ENCODE measurements at regions not wholly inside any gene's neighbourhood (a gene's known extent, or its start where the extent isn't known, plus 50 kb on each side); places are given as distances from the start of the nearest gene placed in this dataset.

- TF ChIP-seq, protein P1, sequence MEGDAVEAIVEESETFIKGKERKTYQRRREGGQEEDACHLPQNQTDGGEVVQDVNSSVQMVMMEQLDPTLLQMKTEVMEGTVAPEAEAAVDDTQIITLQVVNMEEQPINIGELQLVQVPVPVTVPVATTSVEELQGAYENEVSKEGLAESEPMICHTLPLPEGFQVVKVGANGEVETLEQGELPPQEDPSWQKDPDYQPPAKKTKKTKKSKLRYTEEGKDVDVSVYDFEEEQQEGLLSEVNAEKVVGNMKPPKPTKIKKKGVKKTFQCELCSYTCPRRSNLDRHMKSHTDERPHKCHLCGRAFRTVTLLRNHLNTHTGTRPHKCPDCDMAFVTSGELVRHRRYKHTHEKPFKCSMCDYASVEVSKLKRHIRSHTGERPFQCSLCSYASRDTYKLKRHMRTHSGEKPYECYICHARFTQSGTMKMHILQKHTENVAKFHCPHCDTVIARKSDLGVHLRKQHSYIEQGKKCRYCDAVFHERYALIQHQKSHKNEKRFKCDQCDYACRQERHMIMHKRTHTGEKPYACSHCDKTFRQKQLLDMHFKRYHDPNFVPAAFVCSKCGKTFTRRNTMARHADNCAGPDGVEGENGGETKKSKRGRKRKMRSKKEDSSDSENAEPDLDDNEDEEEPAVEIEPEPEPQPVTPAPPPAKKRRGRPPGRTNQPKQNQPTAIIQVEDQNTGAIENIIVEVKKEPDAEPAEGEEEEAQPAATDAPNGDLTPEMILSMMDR (IDR thresholded peaks at IDR 0.05): no peak
- no peak for TF ChIP-seq EZH2 (IDR thresholded peaks at IDR 0.05; ENCODE audit: borderline replicate concordance, insufficient read depth, low read depth, low read length, poor library complexity, severe bottlenecking)
Measured at GRCh38 chr1:119293797-119294196, 74.8 kb upstream of the HAO2 start.

All from B cell (primary cell).